IMR-90 (cell line): ENCODE measurements at regions not wholly inside any gene's neighbourhood (a gene's known extent, or its start where the extent isn't known, plus 50 kb on each side); places are given as distances from the start of the nearest gene placed in this dataset.

ENCODE experiments used
- ATAC-seq: fragments of 200-7000 bp; cut with Tn5 transposase; 2 replicates; pipeline ENCODE4 v1.9.1; 2020; ENCODE audit warnings: low read depth, mild to moderate bottlenecking, moderate library complexity
- BruUV-seq: library from RNA; stranded (reverse); fragments of 400-500 nt; replicated peaks from 2 replicates; lab custom pipeline; 2021; lab: Mats Ljungman, UMichigan
- CTCF ChIA-PET: fragments of 300-600 bp; formaldehyde crosslinking; extraction: SDS; loops from one replicate; lab custom pipeline; 2021; ENCODE audit warnings: antibody characterized with exemption; lab: Yijun Ruan, JAX
- POLR2A ChIA-PET: fragments of 300-600 bp; sonication (Branson Sonifier 250); formaldehyde crosslinking; loops from one replicate; lab custom pipeline; 2022; ENCODE audit warnings: antibody characterized with exemption; ENCODE audit not compliant: unreplicated experiment; lab: Charles Lee
- DNase-seq: peaks from one replicate; pipeline ENCODE4 v3.0.0; 2013
- H2AFZ ChIP-seq: replicated peaks from 2 replicates; pipeline ENCODE3; 2013; ENCODE audit warnings: low read length, mild to moderate bottlenecking; ENCODE audit not compliant: poor library complexity
- H2AK5ac ChIP-seq: 2 replicates; pipeline ENCODE4 v1.6.1; 2013; ENCODE audit warnings: low read depth, low read length, inconsistent platforms
- H2AK9ac ChIP-seq: replicated peaks from 2 replicates; pipeline ENCODE3; 2013; ENCODE audit warnings: mild to moderate bottlenecking, low read depth, low read length, moderate library complexity; ENCODE audit not compliant: poor library complexity
- H2BK120ac ChIP-seq: 2 replicates; pipeline ENCODE4 v1.6.1; 2013; ENCODE audit warnings: low read depth, low read length, inconsistent platforms
- H2BK15ac ChIP-seq: 3 replicates; pipeline ENCODE4 v1.6.1; 2013; ENCODE audit warnings: low read depth, low read length, inconsistent platforms
- H2BK20ac ChIP-seq: 2 replicates; pipeline ENCODE4 v1.6.1; 2013; ENCODE audit warnings: low read depth, mild to moderate bottlenecking, inconsistent platforms, low read length, moderate library complexity
- H2BK5ac ChIP-seq: 2 replicates; pipeline ENCODE4 v1.6.1; 2013; ENCODE audit warnings: mild to moderate bottlenecking, low read depth, low read length, inconsistent platforms; ENCODE audit not compliant: poor library complexity, severe bottlenecking
- H3K14ac ChIP-seq: replicated peaks from 2 replicates; pipeline ENCODE4 v1.6.1; 2013; ENCODE audit warnings: low read depth, low read length, inconsistent platforms
- H3K18ac ChIP-seq: 2 replicates; pipeline ENCODE4 v1.6.1; 2013; ENCODE audit warnings: low read depth, low read length, control low read depth
- H3K23ac ChIP-seq: 2 replicates; pipeline ENCODE4 v1.6.1; 2013; ENCODE audit warnings: low read depth, low read length, inconsistent platforms
- H3K27ac ChIP-seq: 2 replicates; pipeline ENCODE4 v1.5.1; 2013; ENCODE audit warnings: mild to moderate bottlenecking, control low read depth, low read length; ENCODE audit not compliant: insufficient read depth
- H3K27me3 ChIP-seq: 2 replicates; pipeline ENCODE4 v1.6.1; 2013; ENCODE audit warnings: low read length; ENCODE audit not compliant: control insufficient read depth, insufficient read depth
- H3K36me3 ChIP-seq: 2 replicates; pipeline ENCODE4 v1.6.1; 2013; ENCODE audit warnings: low read length, mixed read lengths; ENCODE audit not compliant: control insufficient read depth, insufficient read depth
- H3K4ac ChIP-seq: 2 replicates; pipeline ENCODE4 v1.6.1; 2013; ENCODE audit warnings: low read depth, low read length, inconsistent platforms
- H3K4me1 ChIP-seq: 2 replicates; pipeline ENCODE4 v1.6.1; 2013; ENCODE audit warnings: low read length, mixed read lengths; ENCODE audit not compliant: control insufficient read depth, insufficient read depth
- H3K4me2 ChIP-seq: 2 replicates; pipeline ENCODE4 v1.6.1; 2013; ENCODE audit warnings: low read depth, mild to moderate bottlenecking, control low read depth, low read length, moderate library complexity
- H3K4me3 ChIP-seq: 2 replicates; pipeline ENCODE4 v1.5.1; 2013; ENCODE audit warnings: low read depth, mild to moderate bottlenecking, control low read depth, low read length, moderate library complexity; ENCODE audit not compliant: insufficient read depth
- H3K56ac ChIP-seq: 2 replicates; pipeline ENCODE4 v1.6.1; 2013; ENCODE audit warnings: low read length, inconsistent platforms; ENCODE audit not compliant: insufficient read depth; ENCODE audit errors: extremely low read depth
- H3K79me1 ChIP-seq, 2 experiments: 2 replicates each; pipeline ENCODE4 v1.6.1; 2013; ENCODE audit warnings: low read length in 2 of 2, inconsistent platforms in 1 of 2, low read depth in 1 of 2
- H3K9ac ChIP-seq: 2 replicates; pipeline ENCODE4 v1.6.1; 2013; ENCODE audit warnings: low read depth, low read length, control low read depth
- H3K9me1 ChIP-seq: 2 replicates; pipeline ENCODE4 v1.6.1; 2013; ENCODE audit warnings: low read length, inconsistent platforms; ENCODE audit not compliant: insufficient read depth
- H3K9me3 ChIP-seq: 2 replicates; pipeline ENCODE4 v1.6.1; 2013; ENCODE audit warnings: low read length; ENCODE audit not compliant: control insufficient read depth, insufficient read depth
- H4K20me1 ChIP-seq: 2 replicates; pipeline ENCODE4 v1.6.1; 2013; ENCODE audit warnings: low read length, inconsistent platforms; ENCODE audit not compliant: insufficient read depth
- H4K5ac ChIP-seq: 2 replicates; pipeline ENCODE4 v1.6.1; 2013; ENCODE audit warnings: mild to moderate bottlenecking, low read depth, low read length, control low read depth
- H4K8ac ChIP-seq, 2 experiments: 2 replicates each; pipeline ENCODE4 v1.6.1; 2013; ENCODE audit warnings: low read depth in 2 of 2, low read length in 2 of 2, control low read depth in 1 of 2, inconsistent platforms in 1 of 2
- H4K91ac ChIP-seq: 2 replicates; pipeline ENCODE4 v1.6.1; 2013; ENCODE audit warnings: low read depth, low read length, inconsistent platforms; ENCODE audit not compliant: insufficient read depth
- RFX5 ChIP-seq: IDR thresholded peaks from 2 replicates; pipeline ENCODE4 v1.8.0; 2012; ENCODE audit warnings: low read depth, mild to moderate bottlenecking, low read length, moderate library complexity
- WGBS, 2 experiments: methylation state at CpG; one replicate each; pipeline versions ENCODE4 v1.1.5 to v1.1.7; 2013; ENCODE audit warnings: missing lambda C conversion rate in 2 of 2; ENCODE audit not compliant: insufficient read length in 1 of 2; ENCODE audit errors: extremely low coverage in 2 of 2; 5-methylcytosine and 5-hydroxymethylcytosine counted together
- dilution Hi-C: fragments of 300-500 bp; cut with HindIII; formaldehyde crosslinking; loops from one replicate; pipeline ENCODE4 v1.14.3; 2018; ENCODE audit warnings: low sequenced_read_pairs; ENCODE audit not compliant: unreplicated experiment
- in situ Hi-C: fragments of 300-500 bp; cut with MboI; formaldehyde crosslinking; loops from 3 replicates; pipeline ENCODE4 v1.14.3; 2019; ENCODE audit warnings: low sequenced_read_pairs, inconsistent platforms, mixed read lengths
- intact Hi-C: fragments of 100-400 bp; cut with micrococcal nuclease; formaldehyde crosslinking; loops from 2 replicates; pipeline ENCODE4 v1.10.0; 2022
- TF ChIP-seq, protein P1 (sequence below): conservative IDR thresholded peaks from 2 replicates; pipeline ENCODE4 v1.5.1; 2012; ENCODE audit warnings: mild to moderate bottlenecking, low read depth, low read length, improper control_type of control experiment
- TF ChIP-seq, protein P2 (sequence below): fragments of 150-350 bp; IDR thresholded peaks from 2 replicates; pipeline ENCODE4 v1.6.1; 2017; ENCODE audit warnings: mild to moderate bottlenecking, antibody characterized with exemption, low read length, low read depth

DNA sequence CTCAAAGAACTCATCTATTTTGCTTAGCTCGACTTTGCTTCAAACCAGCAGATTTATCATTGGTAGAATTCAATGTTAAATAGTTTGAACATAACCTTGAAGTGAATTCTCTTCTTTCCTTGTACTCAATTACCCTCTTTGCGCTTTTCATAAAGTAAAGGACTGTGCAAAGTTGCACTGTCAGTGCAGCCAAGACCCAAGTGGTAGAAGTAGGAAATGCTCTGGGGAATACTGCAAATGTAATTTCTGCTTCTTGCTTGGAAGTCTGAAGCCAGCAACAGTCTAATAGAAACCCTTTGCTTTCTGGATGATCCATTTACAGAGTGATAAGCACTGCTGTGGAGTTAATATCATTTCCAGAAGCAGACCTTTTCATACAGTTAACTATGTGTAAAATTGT lies 936.7 kb upstream of the TMPRSS15 start:
- dilution Hi-C loops: no loop called here

More for the DNA sequence above, 936.7 kb upstream of the TMPRSS15 start:
- H2AK5ac ChIP-seq: no peak overlapping the region
- ATAC-seq (no peak), DNase-seq (no peak)
- no peak for TF ChIP-seq RFX5
- TF ChIP-seq, protein P1, sequence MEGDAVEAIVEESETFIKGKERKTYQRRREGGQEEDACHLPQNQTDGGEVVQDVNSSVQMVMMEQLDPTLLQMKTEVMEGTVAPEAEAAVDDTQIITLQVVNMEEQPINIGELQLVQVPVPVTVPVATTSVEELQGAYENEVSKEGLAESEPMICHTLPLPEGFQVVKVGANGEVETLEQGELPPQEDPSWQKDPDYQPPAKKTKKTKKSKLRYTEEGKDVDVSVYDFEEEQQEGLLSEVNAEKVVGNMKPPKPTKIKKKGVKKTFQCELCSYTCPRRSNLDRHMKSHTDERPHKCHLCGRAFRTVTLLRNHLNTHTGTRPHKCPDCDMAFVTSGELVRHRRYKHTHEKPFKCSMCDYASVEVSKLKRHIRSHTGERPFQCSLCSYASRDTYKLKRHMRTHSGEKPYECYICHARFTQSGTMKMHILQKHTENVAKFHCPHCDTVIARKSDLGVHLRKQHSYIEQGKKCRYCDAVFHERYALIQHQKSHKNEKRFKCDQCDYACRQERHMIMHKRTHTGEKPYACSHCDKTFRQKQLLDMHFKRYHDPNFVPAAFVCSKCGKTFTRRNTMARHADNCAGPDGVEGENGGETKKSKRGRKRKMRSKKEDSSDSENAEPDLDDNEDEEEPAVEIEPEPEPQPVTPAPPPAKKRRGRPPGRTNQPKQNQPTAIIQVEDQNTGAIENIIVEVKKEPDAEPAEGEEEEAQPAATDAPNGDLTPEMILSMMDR: no peak
- TF ChIP-seq, protein P2, sequence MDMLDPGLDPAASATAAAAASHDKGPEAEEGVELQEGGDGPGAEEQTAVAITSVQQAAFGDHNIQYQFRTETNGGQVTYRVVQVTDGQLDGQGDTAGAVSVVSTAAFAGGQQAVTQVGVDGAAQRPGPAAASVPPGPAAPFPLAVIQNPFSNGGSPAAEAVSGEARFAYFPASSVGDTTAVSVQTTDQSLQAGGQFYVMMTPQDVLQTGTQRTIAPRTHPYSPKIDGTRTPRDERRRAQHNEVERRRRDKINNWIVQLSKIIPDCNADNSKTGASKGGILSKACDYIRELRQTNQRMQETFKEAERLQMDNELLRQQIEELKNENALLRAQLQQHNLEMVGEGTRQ: no peak
- WGBS, 2 experiments: no CpG with 5 or more reads among the region's 2 CpGs
- no peak overlapping the region for H2BK20ac ChIP-seq
- intact Hi-C loops: no loop called here
- H2BK5ac ChIP-seq: no peak overlapping the region
- no peak overlapping the region for H2BK120ac ChIP-seq
- CTCF ChIA-PET: no interaction called here
- H2AK9ac ChIP-seq: no peak overlapping the region
- in situ Hi-C loops: no loop called here
- no peaks in the 10 kb centered on the region for H3K9me1 ChIP-seq
- no peak overlapping the region for H4K5ac ChIP-seq
- H3K4me2 ChIP-seq: no peak overlapping the region
- H3K27me3 ChIP-seq: no peaks in the 10 kb centered on the region
- H3K4me3 ChIP-seq: no peak overlapping the region
- no peak overlapping the region for H3K9ac ChIP-seq
- no TSS peak for BruUV-seq
- H3K4ac ChIP-seq: no peak overlapping the region
- H3K27ac ChIP-seq: no peak overlapping the region
- no peak overlapping the region for H4K8ac ChIP-seq
- H3K14ac ChIP-seq: no peak overlapping the region
- H3K56ac ChIP-seq: no peak overlapping the region
- H3K4me1 ChIP-seq: no peaks in the 10 kb centered on the region
- H2AFZ ChIP-seq: no peak overlapping the region
- no peak overlapping the region for H2BK15ac ChIP-seq
- POLR2A ChIA-PET: no interaction called here
- H3K23ac ChIP-seq: no peak overlapping the region
- H4K20me1 ChIP-seq: no peaks in the 10 kb centered on the region
- no peaks in the 10 kb centered on the region for H3K9me3 ChIP-seq
- H3K18ac ChIP-seq: no peak overlapping the region
- H3K36me3 ChIP-seq: no peaks in the 10 kb centered on the region
- no peaks in the 10 kb centered on the region for H3K79me1 ChIP-seq
- H4K91ac ChIP-seq: no peak overlapping the region
